Esophagus muscularis mucosa (tissue), 4 donors: ENCODE measurements at regions not wholly inside any gene's neighbourhood (a gene's known extent, or its start where the extent isn't known, plus 50 kb on each side); places are given as distances from the start of the nearest gene placed in this dataset.

Experiments used
- DNase-seq: peaks from one replicate; pipeline ENCODE4 v3.0.0-alpha.2; 2017; ENCODE audit errors: extremely low spot score
- H3K27ac ChIP-seq, 4 donors: fragments of 200-600 bp; sonication (generic); replicated peaks in 1 of 4; 1 replicate in 3 of 4; 2 replicates in 1 of 4; pipeline ENCODE4 v1.5.1; 2016 to 2019; ENCODE audit warnings: mild to moderate bottlenecking in 1 of 4
- H3K27me3 ChIP-seq, 4 donors: fragments of 200-600 bp; sonication (generic); one replicate each; pipeline versions ENCODE4 v1.5.1 to v1.6.0; 2016 to 2019
- H3K36me3 ChIP-seq, 4 donors: fragments of 200-600 bp; sonication (generic); one replicate each; pipeline ENCODE4 v1.5.1; 2016 to 2019
- H3K4me1 ChIP-seq, 4 donors: fragments of 200-600 bp; sonication (generic); one replicate each; pipeline ENCODE4 v1.5.1; 2016 to 2019
- H3K4me3 ChIP-seq, 4 donors: fragments of 200-600 bp; sonication (generic); 1 replicate in 2 of 4; 2 replicates in 2 of 4; pipeline ENCODE4 v1.5.1; 2016 to 2019; ENCODE audit warnings: mild to moderate bottlenecking in 4 of 4, moderate library complexity in 1 of 4
- H3K9me3 ChIP-seq, 4 donors: fragments of 200-600 bp; sonication (generic); 1 replicate in 3 of 4; 2 replicates in 1 of 4; pipeline ENCODE4 v1.5.1; 2016 to 2019
- CTCF ChIP-seq, 3 experiments: fragments of 200-600 bp in 2 of 3; fragments of 450-650 bp in 1 of 3; sonication (generic) in 2 of 3; IDR thresholded peaks; one replicate each; pipeline ENCODE4 v1.5.1; 2017 to 2019; ENCODE audit warnings: antibody characterized with exemption in 3 of 3, mild to moderate bottlenecking in 2 of 3, moderate library complexity in 1 of 3
- EP300 ChIP-seq: sonication (generic); formaldehyde crosslinking; IDR thresholded peaks from one replicate; pipeline ENCODE4 v1.6.1; 2017; ENCODE audit warnings: antibody characterized with exemption
- POLR2A ChIP-seq: fragments of 450-650 bp; IDR thresholded peaks from one replicate; pipeline ENCODE4 v1.6.1; 2017; ENCODE audit warnings: antibody characterized with exemption, moderate library complexity, mild to moderate bottlenecking, low read depth
- POLR2AphosphoS5 ChIP-seq, 2 donors: sonication (generic); formaldehyde crosslinking; IDR thresholded peaks; one replicate each; pipeline ENCODE4 v1.6.1; 2017; ENCODE audit warnings: antibody characterized with exemption in 2 of 2
- WGBS: methylation state at CpG from one replicate; pipeline ENCODE4 v1.1.5; 2018; 5-methylcytosine and 5-hydroxymethylcytosine counted together
- intact Hi-C: fragments of 100-400 bp; cut with DNase I; formaldehyde crosslinking; loops from one replicate; pipeline ENCODE4 v1.15.1; 2023

- Histone ChIP-seq H3K27me3 (no peaks in the 10 kb centered on the region), H3K4me1 (no peaks in the 10 kb centered on the region), H3K4me3 (no peak overlapping the region), H3K36me3 (no peaks in the 10 kb centered on the region), H3K9me3 (no peaks in the 10 kb centered on the region), H3K27ac (no peak overlapping the region)
- WGBS = 80% methylated on average over 10 of the region's 10 CpGs
- TF ChIP-seq EP300 = no peak
- peak in 1 of 3 experiments; percentile 38 for TF ChIP-seq CTCF (IDR thresholded peaks at IDR 0.05)
- DNase-seq = no peak
- intact Hi-C loops = loop anchor here (5.0 to 10.0 kb wide), 2 partner anchors 161 to 291 kb away; no protein-coding TSS in a partner anchor
These were observed 157.1 kb downstream of the ARRDC3 start for GRCh38 chr5:91225848-91226686.

GRCh38 chr5:91224969-91225368 lies 158.1 kb downstream of the ARRDC3 start:
- Histone ChIP-seq H3K36me3 (no peaks in the 10 kb centered on the region), H3K4me1 (no peaks in the 10 kb centered on the region), H3K27ac (no peak overlapping the region), H3K27me3 (no peaks in the 10 kb centered on the region), H3K4me3 (no peak overlapping the region), H3K9me3 (no peaks in the 10 kb centered on the region)
- WGBS = 89% methylated on average over 2 of the region's 2 CpGs
- no peak for DNase-seq
- intact Hi-C loops = loop anchor here (5.0 to 10.0 kb wide), 2 partner anchors 162 to 290 kb away; no protein-coding TSS in a partner anchor
- TF ChIP-seq CTCF (IDR thresholded peaks at IDR 0.05) = no peak
- TF ChIP-seq POLR2AphosphoS5 (IDR thresholded peaks at IDR 0.05) = no peak
- no peak for TF ChIP-seq POLR2A
- no peak for TF ChIP-seq EP300

- TF ChIP-seq POLR2AphosphoS5 (IDR thresholded peaks at IDR 0.05) (no peak), EP300 (no peak), CTCF (IDR thresholded peaks at IDR 0.05) (no peak), POLR2A (no peak)
- Histone ChIP-seq H3K27me3 (no peaks in the 10 kb centered on the region), H3K36me3 (no peaks in the 10 kb centered on the region), H3K9me3 (no peaks in the 10 kb centered on the region), H3K4me3 (no peak overlapping the region), H3K4me1 (peaks cover 0 to 2% (median 0%) of the 10 kb centered on the region in 4 donors), H3K27ac (no peak overlapping the region)
- no peak for DNase-seq
- 96% methylated on average over 1 of the region's 1 CpG for WGBS
- intact Hi-C loops = loop anchor here (10.0 kb wide), 1 partner anchor 290 kb away; no protein-coding TSS in a partner anchor
These were observed 158.7 kb downstream of the ARRDC3 start for GRCh38 chr5:91224456-91224855.

- DNase-seq = no peak
- H3K9me3 ChIP-seq = no peaks in the 10 kb centered on the region
- no peak overlapping the region for H3K27ac ChIP-seq
- intact Hi-C loops = loop anchor here (10.0 kb wide), 1 partner anchor 289 kb away; no protein-coding TSS in a partner anchor
- H3K27me3 ChIP-seq = no peaks in the 10 kb centered on the region
- WGBS = 100% methylated on average over 1 of the region's 1 CpG
- no peak for TF ChIP-seq POLR2A
- TF ChIP-seq EP300 = no peak
- TF ChIP-seq CTCF (IDR thresholded peaks at IDR 0.05) = no peak
- TF ChIP-seq POLR2AphosphoS5 (IDR thresholded peaks at IDR 0.05) = no peak
- H3K4me1 ChIP-seq = peaks cover 0 to 3% (median 0%) of the 10 kb centered on the region in 4 donors
- H3K36me3 ChIP-seq = no peaks in the 10 kb centered on the region
- no peak overlapping the region for H3K4me3 ChIP-seq
These were observed 159.2 kb downstream of the ARRDC3 start for GRCh38 chr5:91223886-91224285.
